ENCODE measurements at regions not wholly inside any gene's neighbourhood (a gene's known extent, or its start where the extent isn't known, plus 50 kb on each side); places are given as distances from the start of the nearest gene placed in this dataset.

- no peak for DNase-seq
These were observed 148.5 kb downstream of the SOX2 start for GRCh38 chr3:181860235-181860634.

- DNase-seq, result no peak
These were observed 150.8 kb downstream of the SOX2 start for GRCh38 chr3:181862502-181862901.

- DNase-seq, result no peak
These were observed 156.9 kb downstream of the SOX2 start for GRCh38 chr3:181868576-181869082.

GRCh38 chr3:181872887-181873286 lies 161.2 kb downstream of the SOX2 start:
- no peak for DNase-seq

- no peak for DNase-seq
These were observed 168.2 kb downstream of the SOX2 start for GRCh38 chr3:181879926-181880325.

GRCh38 chr3:181880331-181880730 lies 168.6 kb downstream of the SOX2 start:
- DNase-seq, result peak; percentile 89

- DNase-seq, result peak; percentile 25
These were observed 170.0 kb downstream of the SOX2 start for GRCh38 chr3:181881749-181882148.

- no peak for DNase-seq
These were observed 174.3 kb downstream of the SOX2 start for GRCh38 chr3:181885868-181886630.

- DNase-seq, result no peak
These were observed 175.0 kb downstream of the SOX2 start for GRCh38 chr3:181886676-181887075.

- DNase-seq, result no peak
These were observed 176.0 kb downstream of the SOX2 start for GRCh38 chr3:181887685-181888084.

GRCh38 chr3:181888234-181888633 lies 176.5 kb downstream of the SOX2 start:
- no peak for DNase-seq

- no peak for DNase-seq
These were observed 181.1 kb downstream of the SOX2 start for GRCh38 chr3:181892848-181893247.

GRCh38 chr3:181896605-181897004 lies 184.9 kb downstream of the SOX2 start:
- DNase-seq, result no peak

- DNase-seq, result no peak
These were observed 188.0 kb downstream of the SOX2 start for GRCh38 chr3:181899702-181900101.

- no peak for DNase-seq
These were observed 189.9 kb downstream of the SOX2 start for GRCh38 chr3:181901626-181902025.

- no peak for DNase-seq
These were observed 194.6 kb downstream of the SOX2 start for GRCh38 chr3:181906338-181906737.

GRCh38 chr3:181909241-181909640 lies 197.5 kb downstream of the SOX2 start:
- DNase-seq, result no peak

GRCh38 chr3:181912384-181912783 lies 200.7 kb downstream of the SOX2 start:
- no peak for DNase-seq

GRCh38 chr3:181913254-181913653 lies 201.5 kb downstream of the SOX2 start:
- no peak for DNase-seq

GRCh38 chr3:181915551-181915950 lies 203.8 kb downstream of the SOX2 start:
- no peak for DNase-seq

GRCh38 chr3:181916013-181916412 lies 204.3 kb downstream of the SOX2 start:
- DNase-seq, result no peak

GRCh38 chr3:181917027-181917426 lies 205.3 kb downstream of the SOX2 start:
- no peak for DNase-seq

- no peak for DNase-seq
These were observed 207.7 kb downstream of the SOX2 start for GRCh38 chr3:181919375-181919774.

- DNase-seq, result no peak
These were observed 208.7 kb downstream of the SOX2 start for GRCh38 chr3:181920409-181920808.

- no peak for DNase-seq
These were observed 209.5 kb downstream of the SOX2 start for GRCh38 chr3:181921220-181921619.

Measured in NCI-H2081 treated with DMSO at 0.1 percent for 48 hours (cell line).